Skeletal muscle satellite cell (primary cell): ENCODE measurements at regions not wholly inside any gene's neighbourhood (a gene's known extent, or its start where the extent isn't known, plus 50 kb on each side); places are given as distances from the start of the nearest gene placed in this dataset.

Experiments used
- H3K27me3 ChIP-seq: 2 replicates; pipeline ENCODE4 v1.7.0; 2013; ENCODE audit warnings: low read length; ENCODE audit not compliant: control insufficient read depth, insufficient read depth
- H3K36me3 ChIP-seq: 2 replicates; pipeline ENCODE4 v1.7.0; 2013; ENCODE audit warnings: mild to moderate bottlenecking, control low read depth, low read length; ENCODE audit not compliant: insufficient read depth
- H3K4me1 ChIP-seq: 2 replicates; pipeline ENCODE4 v1.7.0; 2013; ENCODE audit warnings: low read length; ENCODE audit not compliant: control insufficient read depth, insufficient read depth
- H3K4me2 ChIP-seq: 2 replicates; pipeline ENCODE4 v1.7.0; 2013; ENCODE audit warnings: mild to moderate bottlenecking, low read length
- H3K4me3 ChIP-seq: 2 replicates; pipeline ENCODE4 v1.7.0; 2013; ENCODE audit warnings: low read length
- H3K9ac ChIP-seq: 2 replicates; pipeline ENCODE4 v1.7.0; 2013; ENCODE audit warnings: mild to moderate bottlenecking, low read depth, low read length, moderate library complexity
- H3K9me3 ChIP-seq: replicated peaks from 2 replicates; pipeline ENCODE4 v1.7.0; 2013; ENCODE audit warnings: mild to moderate bottlenecking, control low read depth, low read length

GRCh38 chr6:156618600-156619205 lies 158.5 kb upstream of the ARID1B start:
- H3K9me3 ChIP-seq, result no peaks in the 10 kb centered on the region
- H3K36me3 ChIP-seq, result no peaks in the 10 kb centered on the region
- H3K4me1 ChIP-seq, result no peaks in the 10 kb centered on the region
- H3K27me3 ChIP-seq, result peaks cover 4% of the 10 kb centered on the region
- no peak overlapping the region for H3K4me2 ChIP-seq
- H3K4me3 ChIP-seq, result no peak overlapping the region
- no peak overlapping the region for H3K9ac ChIP-seq

GRCh38 chr6:156617941-156618340 lies 159.2 kb upstream of the ARID1B start:
- Histone ChIP-seq H3K27me3 (peaks cover 4% of the 10 kb centered on the region), H3K9me3 (no peaks in the 10 kb centered on the region), H3K4me3 (no peak overlapping the region), H3K36me3 (no peaks in the 10 kb centered on the region), H3K9ac (no peak overlapping the region), H3K4me1 (no peaks in the 10 kb centered on the region), H3K4me2 (no peak overlapping the region)

GRCh38 chr6:156617376-156617775 lies 159.8 kb upstream of the ARID1B start:
- Histone ChIP-seq H3K27me3 (peaks cover 4% of the 10 kb centered on the region), H3K4me3 (no peak overlapping the region), H3K4me2 (no peak overlapping the region), H3K9ac (no peak overlapping the region), H3K36me3 (no peaks in the 10 kb centered on the region), H3K9me3 (no peaks in the 10 kb centered on the region), H3K4me1 (no peaks in the 10 kb centered on the region)

GRCh38 chr6:156616495-156616894 lies 160.7 kb upstream of the ARID1B start:
- Histone ChIP-seq H3K4me3 (no peak overlapping the region), H3K27me3 (peaks cover 4% of the 10 kb centered on the region), H3K4me2 (no peak overlapping the region), H3K9me3 (no peaks in the 10 kb centered on the region), H3K4me1 (no peaks in the 10 kb centered on the region), H3K36me3 (no peaks in the 10 kb centered on the region), H3K9ac (no peak overlapping the region)

- H3K9ac ChIP-seq, result no peak overlapping the region
- no peak overlapping the region for H3K4me2 ChIP-seq
- no peaks in the 10 kb centered on the region for H3K4me1 ChIP-seq
- no peak overlapping the region for H3K4me3 ChIP-seq
- H3K27me3 ChIP-seq, result peaks cover 1% of the 10 kb centered on the region
- H3K9me3 ChIP-seq, result no peaks in the 10 kb centered on the region
- H3K36me3 ChIP-seq, result no peaks in the 10 kb centered on the region
These were observed 163.2 kb upstream of the ARID1B start for GRCh38 chr6:156613996-156614395.

- Histone ChIP-seq H3K4me2 (no peak overlapping the region), H3K4me1 (no peaks in the 10 kb centered on the region), H3K27me3 (no peaks in the 10 kb centered on the region), H3K9me3 (no peaks in the 10 kb centered on the region), H3K9ac (no peak overlapping the region), H3K36me3 (no peaks in the 10 kb centered on the region), H3K4me3 (no peak overlapping the region)
These were observed 164.8 kb upstream of the ARID1B start for GRCh38 chr6:156612361-156612760.

GRCh38 chr6:156602066-156602385 lies 175.2 kb upstream of the ARID1B start:
- H3K9me3 ChIP-seq, result no peaks in the 10 kb centered on the region
- H3K4me2 ChIP-seq, result no peak overlapping the region

GRCh38 chr6:156601152-156602065 lies 175.8 kb upstream of the ARID1B start:
- no peaks in the 10 kb centered on the region for H3K4me1 ChIP-seq
- H3K36me3 ChIP-seq, result no peaks in the 10 kb centered on the region
- no peaks in the 10 kb centered on the region for H3K9me3 ChIP-seq
- H3K4me3 ChIP-seq, result no peak overlapping the region
- peaks cover 9% of the 10 kb centered on the region for H3K27me3 ChIP-seq
- no peak overlapping the region for H3K9ac ChIP-seq
- no peak overlapping the region for H3K4me2 ChIP-seq

More at GRCh38 chr6:156602066-156602385, 175.2 kb upstream of the ARID1B start:
- Histone ChIP-seq H3K9ac (no peak overlapping the region), H3K36me3 (no peaks in the 10 kb centered on the region), H3K27me3 (peaks cover 9% of the 10 kb centered on the region), H3K4me1 (no peaks in the 10 kb centered on the region), H3K4me3 (no peak overlapping the region)

GRCh38 chr6:156600678-156601077 lies 176.5 kb upstream of the ARID1B start:
- Histone ChIP-seq H3K4me3 (no peak overlapping the region), H3K4me2 (no peak overlapping the region), H3K9ac (no peak overlapping the region), H3K27me3 (peaks cover 9% of the 10 kb centered on the region), H3K4me1 (no peaks in the 10 kb centered on the region), H3K9me3 (no peaks in the 10 kb centered on the region), H3K36me3 (no peaks in the 10 kb centered on the region)

GRCh38 chr6:156599978-156600590 lies 177.1 kb upstream of the ARID1B start:
- Histone ChIP-seq H3K36me3 (no peaks in the 10 kb centered on the region), H3K27me3 (peaks cover 9% of the 10 kb centered on the region), H3K9me3 (no peaks in the 10 kb centered on the region), H3K9ac (no peak overlapping the region), H3K4me1 (no peaks in the 10 kb centered on the region), H3K4me2 (no peak overlapping the region), H3K4me3 (no peak overlapping the region)

- H3K27me3 ChIP-seq, result peaks cover 9% of the 10 kb centered on the region
- no peaks in the 10 kb centered on the region for H3K4me1 ChIP-seq
- no peak overlapping the region for H3K9ac ChIP-seq
- no peak overlapping the region for H3K4me3 ChIP-seq
- no peaks in the 10 kb centered on the region for H3K36me3 ChIP-seq
- H3K4me2 ChIP-seq, result no peak overlapping the region
- H3K9me3 ChIP-seq, result no peaks in the 10 kb centered on the region
These were observed 177.8 kb upstream of the ARID1B start for GRCh38 chr6:156599366-156599765.
